OCI-LY7 (cell line): ENCODE measurements at regions not wholly inside any gene's neighbourhood (a gene's known extent, or its start where the extent isn't known, plus 50 kb on each side); places are given as distances from the start of the nearest gene placed in this dataset.
A peak's percentile ranks its signal among the peaks of the same experiment; 100 is the strongest.
"Not testable (repeated sequence)": the region's sequence is repeated elsewhere in the genome, so short reads cannot be mapped to it uniquely, and the experiment has no call there.

Source experiments
- BruUV-seq: library from RNA; stranded (reverse); fragments of 400-500 nt; replicated peaks from 2 replicates; lab custom pipeline; 2021; lab: Mats Ljungman, UMichigan
- CTCF ChIA-PET: fragments of 300-600 bp; sonication (Branson Sonifier 250); formaldehyde crosslinking; loops from one replicate; lab custom pipeline; 2022; ENCODE audit warnings: antibody characterized with exemption; ENCODE audit not compliant: unreplicated experiment; lab: Charles Lee
- POLR2A ChIA-PET: fragments of 300-600 bp; sonication (Branson Sonifier 250); formaldehyde crosslinking; loops from one replicate; lab custom pipeline; 2022; ENCODE audit warnings: antibody characterized with exemption; lab: Charles Lee
- DNase-seq: peaks from one replicate; pipeline ENCODE4 v3.0.0-alpha.2; 2015; ENCODE audit warnings: low spot score
- H2AFZ ChIP-seq: fragments of 200-600 bp; sonication (generic), shearing (Covaris generic); 2 replicates; pipeline ENCODE4 v1.6.1; 2014; ENCODE audit warnings: mild to moderate bottlenecking, antibody characterized with exemption, low read length, moderate library complexity
- H3K27ac ChIP-seq: fragments of 200-600 bp; sonication (generic); 2 replicates; pipeline ENCODE4 v1.5.1; 2014; ENCODE audit warnings: mixed run types, low read depth, mild to moderate bottlenecking, moderate library complexity, low read length, inconsistent platforms; ENCODE audit not compliant: poor library complexity, severe bottlenecking
- H3K36me3 ChIP-seq: fragments of 200-600 bp; sonication (generic); 2 replicates; pipeline ENCODE4 v1.6.1; 2014; ENCODE audit warnings: mild to moderate bottlenecking, antibody characterized with exemption, low read length, moderate library complexity, mixed read lengths; ENCODE audit not compliant: insufficient read depth
- H3K4me1 ChIP-seq: fragments of 200-600 bp; sonication (generic); 2 replicates; pipeline ENCODE4 v1.5.1; 2014; ENCODE audit warnings: mild to moderate bottlenecking, low read length; ENCODE audit not compliant: insufficient read depth, poor library complexity, severe bottlenecking
- H3K4me2 ChIP-seq: fragments of 200-600 bp; sonication (generic); 2 replicates; pipeline ENCODE4 v1.6.1; 2014; ENCODE audit warnings: mild to moderate bottlenecking, low read length
- H3K4me3 ChIP-seq: fragments of 200-600 bp; sonication (generic); 2 replicates; pipeline ENCODE4 v1.5.1; 2014; ENCODE audit warnings: mild to moderate bottlenecking, low read depth, low read length; ENCODE audit not compliant: poor library complexity, severe bottlenecking
- H3K79me2 ChIP-seq: fragments of 200-600 bp; sonication (generic); 2 replicates; pipeline ENCODE4 v1.6.1; 2016; ENCODE audit warnings: low read depth, mild to moderate bottlenecking, low read length, moderate library complexity, mixed read lengths; ENCODE audit not compliant: insufficient read depth
- H3K9me2 ChIP-seq: fragments of 200-600 bp; sonication (generic); 2 replicates; pipeline ENCODE4 v1.6.1; 2016; ENCODE audit warnings: mild to moderate bottlenecking, low read length, mixed read lengths; ENCODE audit not compliant: insufficient read depth
- H3K9me3 ChIP-seq: fragments of 200-600 bp; sonication (generic); 2 replicates; pipeline ENCODE4 v1.6.1; 2014; ENCODE audit warnings: mild to moderate bottlenecking, mixed run types, low read length, mixed read lengths
- H4K20me1 ChIP-seq: fragments of 200-600 bp; sonication (generic); 2 replicates; pipeline ENCODE4 v1.6.1; 2014; ENCODE audit warnings: mild to moderate bottlenecking, antibody characterized with exemption, low read length, moderate library complexity, mixed read lengths; ENCODE audit not compliant: insufficient read depth
- EZH2phosphoT487 ChIP-seq: fragments of 200-600 bp; sonication (generic); IDR thresholded peaks from 2 replicates; pipeline ENCODE4 v1.6.1; 2018; ENCODE audit warnings: low read depth, borderline replicate concordance, mild to moderate bottlenecking, mixed run types, antibody characterized with exemption, low read length, moderate library complexity, mixed read lengths
- intact Hi-C: fragments of 100-400 bp; cut with micrococcal nuclease; formaldehyde crosslinking; loops from one replicate; pipeline ENCODE4 v1.10.0; 2022; ENCODE audit not compliant: unreplicated experiment
- TF ChIP-seq, protein P1 (sequence below): fragments of 200-600 bp; sonication (generic); conservative IDR thresholded peaks from 2 replicates; pipeline ENCODE4 v1.5.1; 2014; ENCODE audit warnings: mild to moderate bottlenecking, antibody characterized with exemption, low read length, moderate library complexity, mixed read lengths

DNA sequence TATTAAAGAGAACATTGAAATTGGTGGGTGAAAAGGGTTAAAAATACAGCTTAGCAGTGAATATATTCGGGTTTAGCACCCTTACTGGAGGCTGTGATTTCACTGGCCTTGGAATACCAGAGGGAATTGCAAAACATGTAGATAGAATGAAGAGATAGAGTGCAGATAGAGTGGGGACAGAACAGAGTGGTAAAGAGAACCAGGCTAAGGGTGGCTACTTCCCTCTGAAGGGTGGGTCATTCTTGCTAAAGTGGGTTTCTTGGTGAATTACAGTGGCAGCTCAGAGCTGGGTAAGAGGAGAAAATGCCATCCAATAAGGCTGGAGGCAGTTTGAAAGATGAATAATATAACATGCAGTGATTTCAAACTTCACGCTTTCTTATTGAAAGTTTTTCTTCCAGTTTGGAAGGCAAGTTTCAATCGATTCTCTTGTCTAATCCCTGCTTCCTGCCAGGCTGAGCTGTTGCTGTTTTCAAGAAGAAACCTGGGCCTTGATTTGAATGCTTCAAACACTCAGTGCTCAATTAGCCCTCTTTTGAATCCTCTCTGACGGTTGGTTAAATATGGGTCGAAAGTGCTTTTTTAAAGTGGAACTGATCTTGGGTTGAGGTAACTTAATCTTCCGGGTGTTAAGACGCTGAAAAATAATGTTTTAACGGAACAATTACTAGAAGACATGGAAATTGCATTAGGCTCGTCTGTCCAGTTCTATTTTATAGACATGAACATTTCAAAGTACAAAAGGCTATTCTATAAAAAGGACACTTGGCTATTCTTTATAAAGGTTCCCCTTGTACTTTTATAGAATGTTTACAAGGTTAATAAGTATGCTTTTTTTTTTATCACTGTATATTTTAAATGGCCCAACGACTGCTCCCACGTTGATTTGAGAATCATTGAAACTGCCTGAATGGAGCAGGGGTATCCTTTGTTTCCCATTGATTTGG, 203.3 kb downstream of the BCAS1 start:
- intact Hi-C loops: loop anchor here (1.0 to 2.0 kb wide), 2 partner anchors 20 to 37 kb away; no protein-coding TSS in a partner anchor
- Histone ChIP-seq H3K9me3 (no peaks in the 10 kb centered on the region), H3K79me2 (peaks cover 4% of the 10 kb centered on the region; the same call in 1 of the 2 replicates), H3K4me2 (peak overlapping the region; percentile 95), H4K20me1 (no peaks in the 10 kb centered on the region), H3K27ac (peak overlapping the region; percentile 97), H3K36me3 (no peaks in the 10 kb centered on the region), H3K4me3 (peak overlapping the region; percentile 62), H2AFZ (peak overlapping the region; percentile 86), H3K4me1 (peaks cover 72% of the 10 kb centered on the region), H3K9me2 (no peaks in the 10 kb centered on the region)
- DNase-seq: peak; percentile 91
- ChIA-PET CTCF (interaction anchor here (1.3 to 1.7 kb wide), 2 partner anchors 32 to 75 kb away, joined by 3 to 4 read pairs; no protein-coding TSS in a partner anchor), POLR2A (interaction anchor here (0.6 to 6.6 kb wide), 17 partner anchors 10 to 288 kb away, joined by 3 to 139 read pairs (median 7); no protein-coding TSS in a partner anchor)
- TF ChIP-seq, protein P1, sequence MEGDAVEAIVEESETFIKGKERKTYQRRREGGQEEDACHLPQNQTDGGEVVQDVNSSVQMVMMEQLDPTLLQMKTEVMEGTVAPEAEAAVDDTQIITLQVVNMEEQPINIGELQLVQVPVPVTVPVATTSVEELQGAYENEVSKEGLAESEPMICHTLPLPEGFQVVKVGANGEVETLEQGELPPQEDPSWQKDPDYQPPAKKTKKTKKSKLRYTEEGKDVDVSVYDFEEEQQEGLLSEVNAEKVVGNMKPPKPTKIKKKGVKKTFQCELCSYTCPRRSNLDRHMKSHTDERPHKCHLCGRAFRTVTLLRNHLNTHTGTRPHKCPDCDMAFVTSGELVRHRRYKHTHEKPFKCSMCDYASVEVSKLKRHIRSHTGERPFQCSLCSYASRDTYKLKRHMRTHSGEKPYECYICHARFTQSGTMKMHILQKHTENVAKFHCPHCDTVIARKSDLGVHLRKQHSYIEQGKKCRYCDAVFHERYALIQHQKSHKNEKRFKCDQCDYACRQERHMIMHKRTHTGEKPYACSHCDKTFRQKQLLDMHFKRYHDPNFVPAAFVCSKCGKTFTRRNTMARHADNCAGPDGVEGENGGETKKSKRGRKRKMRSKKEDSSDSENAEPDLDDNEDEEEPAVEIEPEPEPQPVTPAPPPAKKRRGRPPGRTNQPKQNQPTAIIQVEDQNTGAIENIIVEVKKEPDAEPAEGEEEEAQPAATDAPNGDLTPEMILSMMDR: no peak
- no peak for TF ChIP-seq EZH2phosphoT487
- TSS peak; percentile 90 for BruUV-seq

DNA sequence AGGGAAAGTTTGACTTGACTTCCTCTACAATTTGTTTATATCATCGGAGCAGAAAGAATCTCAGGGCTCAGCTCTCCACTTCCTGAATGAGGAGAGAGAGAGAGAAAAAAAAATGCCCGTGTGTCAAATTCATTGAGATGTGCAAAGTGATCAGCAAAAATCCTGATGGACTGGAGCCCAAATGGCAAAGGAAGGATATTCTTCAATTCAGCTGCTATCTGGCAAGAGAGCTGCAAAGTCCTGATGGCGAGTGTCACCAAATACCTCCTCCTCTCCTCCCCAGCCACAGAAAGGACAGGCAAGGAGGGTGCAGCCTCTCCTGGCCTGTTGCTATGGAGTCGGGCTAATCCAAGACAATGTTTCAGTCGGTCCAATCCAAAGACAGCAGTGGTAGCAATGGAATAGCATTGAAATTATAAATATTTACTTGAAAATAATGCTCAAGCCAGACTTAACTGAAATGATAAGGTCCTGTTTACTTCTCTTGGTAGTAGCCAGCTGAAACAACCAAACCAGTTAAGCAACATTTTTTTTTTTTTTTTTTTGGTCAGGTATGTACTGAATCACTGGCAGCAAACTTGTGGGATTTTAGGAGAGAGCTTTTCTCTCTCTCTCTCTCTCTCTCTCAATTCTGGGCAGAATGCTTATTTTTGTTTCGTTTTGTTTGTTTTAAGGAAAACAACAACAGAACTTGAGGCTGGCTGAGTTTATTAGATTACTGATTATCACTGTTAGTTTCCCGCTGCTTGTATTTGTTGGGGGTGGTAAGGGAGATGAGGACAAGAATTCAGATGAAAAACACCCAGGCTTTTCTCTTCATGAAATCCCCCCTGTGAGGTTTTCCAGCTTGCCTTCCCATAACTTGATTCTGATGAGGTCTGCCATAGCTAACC, 204.2 kb downstream of the BCAS1 start:
- H3K27ac ChIP-seq: peak overlapping the region; percentile 97
- POLR2A ChIA-PET: interaction anchor here (0.6 to 6.6 kb wide), 36 partner anchors 9 to 287 kb away, joined by 3 to 139 read pairs (median 4); no protein-coding TSS in a partner anchor
- peak overlapping the region; percentile 86 for H2AFZ ChIP-seq
- no peaks in the 10 kb centered on the region for H4K20me1 ChIP-seq
- no peaks in the 10 kb centered on the region for H3K36me3 ChIP-seq
- peak overlapping the region; percentile 95 for H3K4me2 ChIP-seq
- no peaks in the 10 kb centered on the region for H3K9me2 ChIP-seq
- intact Hi-C loops: loop anchor here (2.0 kb wide), 1 partner anchor 19 kb away; no protein-coding TSS in a partner anchor
- no peaks in the 10 kb centered on the region for H3K9me3 ChIP-seq
- TSS peak; percentile 94 for BruUV-seq
- peak overlapping the region; percentile 62 for H3K4me3 ChIP-seq
- peaks cover 4% of the 10 kb centered on the region; the same call in 1 of the 2 replicates for H3K79me2 ChIP-seq
- peaks cover 68% of the 10 kb centered on the region for H3K4me1 ChIP-seq
- CTCF ChIA-PET: interaction anchor here (1.0 to 1.7 kb wide), 4 partner anchors 10 to 76 kb away, joined by 3 to 4 read pairs (median 4); no protein-coding TSS in a partner anchor
- TF ChIP-seq, protein P1: no peak
- TF ChIP-seq EZH2phosphoT487: no peak
- DNase-seq: peak; percentile 71

DNA sequence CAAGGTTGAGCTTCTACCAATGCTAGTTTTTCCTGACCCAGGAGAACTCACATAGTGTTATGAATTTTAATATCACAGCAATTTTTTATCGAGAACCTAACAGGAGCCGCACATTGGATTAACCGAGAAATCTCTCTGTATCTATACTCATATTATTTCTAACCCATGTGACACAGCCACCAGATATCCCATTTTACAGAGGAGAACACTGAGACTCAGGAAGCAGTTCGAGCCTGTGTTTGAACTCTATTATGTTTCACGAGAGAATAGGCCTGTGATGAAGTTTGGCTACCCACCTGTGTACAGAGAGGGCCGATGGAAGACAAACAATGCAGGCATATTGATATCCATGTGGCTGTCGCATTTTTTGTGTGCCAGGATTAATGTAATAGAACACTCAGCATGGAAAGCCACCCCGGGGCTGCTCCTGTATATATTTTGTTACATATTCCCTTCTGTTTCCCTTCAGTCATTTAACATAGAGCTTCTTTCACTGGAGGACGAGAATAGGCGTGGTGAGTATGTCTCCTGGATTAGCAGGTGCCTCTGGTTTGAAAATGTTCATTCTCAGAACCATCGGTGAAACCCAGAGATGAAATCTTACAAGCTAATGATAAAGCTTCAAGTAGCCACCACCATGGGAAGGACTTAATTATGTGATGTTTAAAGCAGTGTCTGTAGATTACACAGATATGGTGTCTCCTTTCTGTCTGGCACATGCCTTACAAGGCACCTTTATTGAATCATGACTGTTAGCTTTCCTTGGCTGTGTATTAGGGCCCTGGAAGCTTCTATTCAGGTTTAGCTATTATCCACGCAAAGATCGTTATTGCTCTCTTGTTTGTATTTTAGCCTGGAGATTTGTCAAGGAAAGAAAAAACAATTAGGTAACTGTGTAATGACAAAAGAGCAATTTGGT, 205.4 kb downstream of the BCAS1 start:
- H3K9me2 ChIP-seq, DNase-seq, H3K9me3 ChIP-seq, intact Hi-C loops, H3K79me2 ChIP-seq, H4K20me1 ChIP-seq, BruUV-seq, H3K36me3 ChIP-seq: not testable (repeated sequence)
- peak overlapping the region; percentile 54; the same call in 1 of the 2 replicates for H2AFZ ChIP-seq
- ChIA-PET POLR2A (interaction anchor here (0.5 to 6.6 kb wide), 38 partner anchors 8 to 285 kb away, joined by 3 to 139 read pairs (median 4); no protein-coding TSS in a partner anchor), CTCF (interaction anchor here (1.0 to 1.7 kb wide), 3 partner anchors 9 to 77 kb away, joined by 3 to 4 read pairs (median 3); no protein-coding TSS in a partner anchor)
- H3K4me1 ChIP-seq: peaks cover 57% of the 10 kb centered on the region
- peak overlapping the region; percentile 97 for H3K27ac ChIP-seq
- peak overlapping the region; percentile 62 for H3K4me3 ChIP-seq
- peak overlapping the region; percentile 95 for H3K4me2 ChIP-seq
